Panc1 (cell line): ENCODE measurements at regions not wholly inside any gene's neighbourhood (a gene's known extent, or its start where the extent isn't known, plus 50 kb on each side); places are given as distances from the start of the nearest gene placed in this dataset.

Source experiments
- ATAC-seq: fragments of 200-7000 bp; cut with Tn5 transposase; 2 replicates; pipeline ENCODE4 v1.9.1; 2020; ENCODE audit warnings: mild to moderate bottlenecking, moderate library complexity
- BruUV-seq: library from RNA; stranded (reverse); fragments of 400-500 nt; replicated peaks from 2 replicates; lab custom pipeline; 2021; lab: Mats Ljungman, UMichigan
- CTCF ChIA-PET: fragments of 300-600 bp; sonication (Branson Sonifier 250); formaldehyde crosslinking; loops from one replicate; lab custom pipeline; 2022; ENCODE audit warnings: antibody characterized with exemption; lab: Charles Lee
- POLR2A ChIA-PET: fragments of 300-600 bp; sonication (Branson Sonifier 250); formaldehyde crosslinking; loops from one replicate; lab custom pipeline; 2022; ENCODE audit warnings: antibody characterized with exemption; lab: Charles Lee
- DNase-seq: peaks from one replicate; pipeline ENCODE4 v3.0.0-alpha.2; 2010; ENCODE audit warnings: low read depth, low spot score
- H3K27ac ChIP-seq: 2 replicates; pipeline ENCODE4 v1.5.1; 2011; ENCODE audit warnings: mild to moderate bottlenecking, low read length, inconsistent platforms
- H3K27me3 ChIP-seq: fragments of 200-500 bp; sonication (Bioruptor generic); 2 replicates; pipeline ENCODE4 v1.6.0; 2014; ENCODE audit warnings: low read length, inconsistent platforms; ENCODE audit not compliant: control insufficient read depth, insufficient read depth
- H3K36me3 ChIP-seq: fragments of 200-500 bp; sonication (Bioruptor generic); 2 replicates; pipeline ENCODE4 v1.5.1; 2014; ENCODE audit warnings: inconsistent platforms, mild to moderate bottlenecking, low read length, moderate library complexity; ENCODE audit not compliant: control insufficient read depth, insufficient read depth
- H3K4me1 ChIP-seq: 2 replicates; pipeline ENCODE4 v1.5.1; 2011; ENCODE audit warnings: inconsistent platforms, mild to moderate bottlenecking, low read length, moderate library complexity; ENCODE audit not compliant: control insufficient read depth, insufficient read depth
- H3K4me3 ChIP-seq, 2 experiments: 2 replicates each; pipeline ENCODE4 v1.5.1; 2011 to 2012; ENCODE audit warnings: low read depth in 2 of 2, low read length in 2 of 2, mild to moderate bottlenecking in 2 of 2, inconsistent platforms in 1 of 2, moderate library complexity in 1 of 2
- H3K9me3 ChIP-seq: fragments of 200-500 bp; sonication (Bioruptor generic); 2 replicates; pipeline ENCODE4 v1.5.1; 2014; ENCODE audit warnings: low read depth, mild to moderate bottlenecking, inconsistent platforms, low read length, moderate library complexity; ENCODE audit not compliant: control insufficient read depth, insufficient read depth
- CTCF ChIP-seq: fragments of 450-650 bp; IDR thresholded peaks from 2 replicates; pipeline ENCODE4 v1.5.1; 2017; ENCODE audit warnings: mild to moderate bottlenecking
- POLR2AphosphoS5 ChIP-seq: IDR thresholded peaks from 2 replicates; pipeline ENCODE4 v1.6.1; 2012; ENCODE audit warnings: mild to moderate bottlenecking, low read depth, low read length, moderate library complexity
- REST ChIP-seq, 2 experiments: IDR thresholded peaks; 2 replicates each; pipeline ENCODE4 v1.6.1; 2011 to 2012; ENCODE audit warnings: low read depth in 2 of 2, control low read depth in 1 of 2, low read length in 1 of 2, mild to moderate bottlenecking in 1 of 2, moderate library complexity in 1 of 2; ENCODE audit not compliant: insufficient read depth in 1 of 2
- SIN3A ChIP-seq: IDR thresholded peaks from 2 replicates; pipeline ENCODE4 v1.6.1; 2012; ENCODE audit warnings: low read depth, mild to moderate bottlenecking, low read length, moderate library complexity, borderline replicate concordance; ENCODE audit not compliant: insufficient read depth
- TCF7L2 ChIP-seq: IDR thresholded peaks from 2 replicates; pipeline ENCODE4 v1.6.1; 2011; ENCODE audit warnings: mild to moderate bottlenecking, low read depth, low read length, inconsistent platforms
- in situ Hi-C: cut with HindIII; loops from 2 replicates; pipeline ENCODE4 v1.10.0; 2016; ENCODE audit warnings: low sequenced_read_pairs, low pct_unique_long_range_greater_than_20kb
- intact Hi-C: fragments of 100-400 bp; cut with micrococcal nuclease; formaldehyde crosslinking; loops from one replicate; pipeline ENCODE4 v1.10.0; 2022; ENCODE audit not compliant: unreplicated experiment

- no peak for TF ChIP-seq TCF7L2
- TF ChIP-seq CTCF: no peak
- TF ChIP-seq POLR2AphosphoS5: no peak
- TF ChIP-seq REST (IDR thresholded peaks at IDR 0.05; ENCODE audit: insufficient read depth in 1 of 2, low read depth in 2 of 2, low read length in 1 of 2): no peak
- no peak for TF ChIP-seq SIN3A
- ChIA-PET POLR2A (no interaction called here), CTCF (interaction anchor here (0.6 kb wide), 1 partner anchor 638 kb away, joined by 3 read pairs; no protein-coding TSS in a partner anchor)
- no peaks in the 10 kb centered on the region for H3K36me3 ChIP-seq
- in situ Hi-C loops: no loop called here
- H3K4me3 ChIP-seq: no peak overlapping the region
- H3K27me3 ChIP-seq: no peaks in the 10 kb centered on the region
- no TSS peak for BruUV-seq
- H3K9me3 ChIP-seq: no peaks in the 10 kb centered on the region
- DNase-seq (no peak), ATAC-seq (no peak)
- H3K4me1 ChIP-seq: no peaks in the 10 kb centered on the region
- H3K27ac ChIP-seq: no peak overlapping the region
- intact Hi-C loops: no loop called here
These were observed 321.7 kb downstream of the TEX13C start for GRCh38 chrX:125641405-125641804.

- intact Hi-C loops: no loop called here
- TF ChIP-seq POLR2AphosphoS5 (no peak), SIN3A (no peak), TCF7L2 (no peak), CTCF (peak; percentile 18; the same call in 1 of the 2 replicates), REST (IDR thresholded peaks at IDR 0.05; ENCODE audit: insufficient read depth in 1 of 2, low read depth in 2 of 2, low read length in 1 of 2) (no peak)
- BruUV-seq: no TSS peak
- Histone ChIP-seq H3K9me3 (no peaks in the 10 kb centered on the region), H3K27me3 (no peaks in the 10 kb centered on the region), H3K4me1 (no peaks in the 10 kb centered on the region), H3K36me3 (no peaks in the 10 kb centered on the region), H3K4me3 (no peak overlapping the region), H3K27ac (no peak overlapping the region)
- in situ Hi-C loops: no loop called here
- ChIA-PET CTCF (no interaction called here), POLR2A (no interaction called here)
- DNase-seq (no peak), ATAC-seq (no peak)
These were observed 326.5 kb downstream of the TEX13C start for GRCh38 chrX:125646195-125646594.
